SKM-1 (cell line): ENCODE measurements at regions not wholly inside any gene's neighbourhood (a gene's known extent, or its start where the extent isn't known, plus 50 kb on each side); places are given as distances from the start of the nearest gene placed in this dataset.

Source experiments
- DNase-seq: peaks from one replicate; lab custom pipeline; 2025; ENCODE audit not compliant: unreplicated experiment; lab: John Stamatoyannopoulos, UW

DNA sequence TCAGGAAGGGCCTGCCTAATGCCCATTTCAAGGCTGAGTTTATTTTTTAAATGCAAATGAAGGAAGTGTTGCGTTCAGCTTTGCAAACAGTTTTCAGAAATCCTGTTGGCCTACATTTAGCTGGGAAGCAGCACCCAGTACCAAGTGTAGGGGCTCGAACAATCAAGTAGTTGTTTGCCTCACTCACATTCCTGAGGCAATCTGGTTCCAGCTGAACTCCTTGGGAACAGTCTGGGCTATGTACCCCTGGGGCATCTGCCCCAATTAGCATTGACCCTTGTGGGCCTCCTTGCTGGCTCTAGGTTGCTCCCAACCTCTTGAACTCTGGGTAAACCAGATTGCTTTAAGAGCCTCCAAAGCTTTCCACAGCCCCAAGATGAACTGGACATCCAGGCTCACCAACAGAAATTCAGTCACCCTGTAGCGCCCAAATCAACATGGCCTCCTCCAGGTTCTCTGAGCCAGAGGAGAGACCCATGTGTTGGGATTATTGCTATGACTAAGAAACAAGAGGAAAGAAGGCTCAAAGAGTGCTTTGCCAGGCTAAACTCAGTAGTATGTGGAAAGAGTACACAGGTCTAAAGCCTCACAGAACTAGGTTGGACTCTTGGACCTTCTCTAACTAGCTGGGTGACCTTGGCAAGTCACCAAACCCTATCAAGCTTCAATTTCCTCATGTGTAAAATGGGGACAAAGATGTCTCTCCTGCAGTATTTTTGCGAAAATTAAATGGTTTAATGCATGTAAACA, 532.7 kb downstream of the SOX2 start:
- no peak for DNase-seq

DNA sequence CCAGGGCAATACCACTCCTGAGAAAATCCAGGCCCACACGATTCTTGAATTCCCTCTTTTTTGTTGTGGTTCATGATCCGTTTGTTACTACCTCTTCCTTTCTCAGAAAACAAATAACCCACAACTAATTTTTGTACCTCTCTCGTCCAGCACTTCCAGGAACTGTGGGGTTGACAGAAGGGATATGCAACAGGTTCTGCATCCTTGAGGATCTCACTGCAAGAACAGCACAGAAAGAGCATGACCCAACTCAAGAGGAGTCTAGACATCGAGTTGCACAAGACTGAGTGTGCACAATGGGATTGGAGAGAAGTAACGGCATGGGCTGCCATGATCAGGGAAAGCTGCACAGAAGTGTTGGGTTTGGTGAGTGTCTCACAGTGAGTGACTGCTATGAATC, 533.3 kb downstream of the SOX2 start:
- DNase-seq, result no peak

DNA sequence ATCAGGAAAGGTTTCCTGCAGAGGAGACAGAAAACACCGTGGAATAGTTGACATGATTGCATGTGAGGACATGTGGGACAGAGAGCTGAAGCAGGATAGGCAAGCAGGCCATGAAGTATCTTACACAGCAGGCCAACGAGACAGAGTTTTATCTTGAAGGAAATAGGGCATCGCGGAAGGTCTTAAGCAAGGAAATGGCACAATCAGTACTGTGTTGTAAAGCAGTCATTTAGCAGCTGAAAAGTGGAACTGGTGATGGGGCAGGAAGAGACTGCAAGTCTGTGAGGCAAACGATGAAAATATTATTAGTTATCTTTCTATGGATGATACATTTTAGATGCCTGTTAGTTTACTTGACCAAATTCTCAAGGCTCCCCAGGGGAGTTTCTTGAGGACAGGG, 535.1 kb downstream of the SOX2 start:
- DNase-seq, result peak; percentile 68

DNA sequence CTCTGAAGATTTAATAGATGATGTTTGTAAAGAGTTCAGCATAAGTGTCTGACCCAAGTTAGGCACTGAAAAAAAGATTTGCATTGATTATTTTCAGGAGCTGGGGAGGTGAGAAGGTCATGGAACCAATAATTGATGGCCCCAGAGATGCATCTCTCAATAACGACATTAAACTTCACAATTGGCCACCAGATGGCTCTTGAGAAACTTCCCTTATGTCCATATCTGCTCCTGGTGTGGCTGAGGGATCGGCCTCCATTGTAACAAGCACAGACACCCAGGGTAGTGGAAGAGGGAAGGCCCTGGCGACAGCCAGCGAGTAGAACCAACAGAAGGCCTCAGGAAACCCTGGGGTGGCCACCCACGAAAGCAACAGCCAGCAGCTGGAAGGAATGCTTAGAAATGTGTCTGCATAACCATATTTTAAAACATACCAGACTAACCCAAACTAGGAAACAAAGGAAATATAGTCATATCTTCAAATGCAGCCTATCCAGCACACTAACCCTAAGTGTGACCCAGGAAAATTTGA, 536.7 kb downstream of the SOX2 start:
- no peak for DNase-seq

DNA sequence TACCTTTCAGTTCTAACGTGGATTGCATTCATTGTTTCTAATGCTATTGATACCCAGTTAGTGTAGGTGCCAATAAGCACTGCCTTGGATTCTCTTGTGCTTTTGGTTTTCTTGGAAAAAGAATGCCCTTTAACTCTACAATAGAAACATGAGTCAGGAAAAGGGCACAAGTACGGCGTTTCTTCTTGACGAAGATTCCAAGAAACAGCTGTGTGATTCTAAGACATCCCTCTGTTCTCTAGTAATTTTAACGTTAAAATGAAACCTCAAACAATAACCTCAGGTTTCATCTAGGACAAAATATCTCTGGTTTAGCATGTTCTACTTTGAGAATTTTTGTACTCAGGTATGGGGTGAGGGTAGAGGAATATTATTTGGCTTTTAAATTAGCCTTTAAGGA, 540.5 kb upstream of the ATP11B start:
- DNase-seq, result no peak

DNA sequence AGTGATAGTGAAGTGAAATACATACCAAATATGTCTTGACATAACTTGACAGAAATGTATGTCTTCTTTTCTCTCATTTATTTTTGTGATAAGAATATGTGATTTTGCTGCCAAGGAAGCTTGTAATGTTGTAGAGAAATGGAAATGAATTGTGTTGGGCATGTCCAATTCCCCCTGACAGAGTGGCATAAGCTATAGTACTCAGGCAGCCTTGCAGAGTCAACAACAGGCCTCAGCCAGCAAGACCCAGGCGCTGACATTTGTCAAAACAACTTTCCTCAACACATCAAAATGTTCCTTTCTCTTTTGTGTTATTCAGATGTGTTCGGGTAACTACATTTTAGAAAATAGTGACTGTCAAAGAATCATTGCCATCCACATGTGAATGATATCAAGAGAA, 538.1 kb upstream of the ATP11B start:
- no peak for DNase-seq

DNA sequence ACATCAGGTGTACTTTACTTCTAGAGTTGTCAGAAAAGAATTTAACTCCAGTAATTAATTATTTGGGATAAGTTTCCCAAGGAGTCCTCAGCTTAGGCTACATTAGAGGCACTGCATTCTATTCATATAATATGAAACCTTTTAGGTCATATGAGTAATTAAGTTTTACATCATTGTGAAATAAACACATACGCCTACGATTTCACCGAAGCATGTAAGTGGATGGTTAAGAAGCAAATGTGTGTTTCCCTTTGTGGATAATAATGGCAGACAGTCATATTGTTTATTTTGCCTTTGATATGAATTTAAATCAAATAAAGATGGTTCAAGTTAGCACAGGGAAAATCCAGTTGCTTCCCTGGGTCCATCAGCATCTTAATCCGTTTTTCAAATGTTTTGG, 535.9 kb upstream of the ATP11B start:
- no peak for DNase-seq

DNA sequence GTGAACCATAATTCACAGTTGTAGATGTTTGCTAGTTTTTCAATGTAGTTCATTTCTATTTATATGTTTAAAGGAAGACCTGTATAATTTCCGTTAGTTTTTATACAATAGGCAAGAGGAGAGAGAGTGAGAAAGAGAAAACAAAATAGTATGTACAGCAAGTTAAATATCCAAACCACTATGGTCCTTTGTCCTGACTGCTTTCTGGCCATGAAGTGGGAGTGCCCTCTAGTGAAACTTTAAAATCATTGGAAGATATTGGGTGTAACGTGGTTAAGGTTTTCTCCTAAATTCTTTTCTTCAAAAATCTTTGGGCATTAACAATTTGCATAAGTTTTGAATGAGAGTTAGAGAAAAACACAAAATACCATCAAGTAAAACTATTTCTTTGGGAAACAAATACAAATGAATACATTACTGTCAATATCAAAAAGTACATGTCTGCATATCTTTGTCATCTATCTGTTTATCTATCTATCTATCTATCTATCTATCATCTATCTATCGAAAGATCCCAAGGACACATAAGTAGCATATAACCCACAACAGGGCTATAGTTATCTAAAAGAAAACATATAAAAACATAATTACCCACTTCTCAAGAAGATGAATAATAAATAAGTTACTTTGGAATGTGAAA, 534.6 kb upstream of the ATP11B start:
- DNase-seq, result peak; percentile 28

DNA sequence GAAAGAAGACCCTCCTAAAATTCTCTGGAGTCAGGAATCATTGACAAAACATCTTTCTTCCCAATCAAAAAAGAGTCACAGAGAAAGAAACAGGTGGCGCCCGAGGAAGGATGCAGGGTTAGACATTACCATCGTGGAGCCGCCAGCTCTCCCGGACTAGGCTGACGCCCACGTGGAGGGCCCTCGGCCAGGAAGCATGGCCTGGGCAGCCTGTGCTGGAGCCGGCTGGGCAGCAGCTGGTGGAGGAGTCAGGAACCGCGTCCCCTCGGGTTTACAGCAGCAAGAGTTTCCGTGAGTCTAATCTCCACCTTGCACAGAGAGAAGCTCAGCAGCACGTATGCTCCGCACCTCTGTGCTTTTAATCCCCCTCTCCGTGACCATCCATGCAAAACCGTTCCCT, 533.7 kb upstream of the ATP11B start:
- DNase-seq, result no peak

DNA sequence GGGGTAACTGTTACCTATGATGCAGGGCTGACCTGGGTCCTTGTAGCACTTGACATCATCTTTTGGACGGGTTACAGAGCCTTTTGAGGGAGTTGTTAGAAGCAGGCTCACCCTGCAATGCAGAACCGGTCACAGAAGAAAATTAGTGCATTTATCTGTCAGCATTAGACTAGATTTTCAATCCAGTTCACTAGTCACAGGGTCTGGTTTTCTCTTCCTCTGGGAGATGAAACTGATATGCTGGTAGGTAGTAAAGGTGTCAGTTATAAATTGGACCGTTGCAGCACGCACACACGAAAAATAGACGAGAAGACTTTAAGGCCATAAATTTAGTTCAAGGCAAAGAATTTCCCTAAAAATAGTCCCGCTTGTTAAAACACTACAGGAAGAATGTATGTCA, 532.3 kb upstream of the ATP11B start:
- DNase-seq, result no peak

DNA sequence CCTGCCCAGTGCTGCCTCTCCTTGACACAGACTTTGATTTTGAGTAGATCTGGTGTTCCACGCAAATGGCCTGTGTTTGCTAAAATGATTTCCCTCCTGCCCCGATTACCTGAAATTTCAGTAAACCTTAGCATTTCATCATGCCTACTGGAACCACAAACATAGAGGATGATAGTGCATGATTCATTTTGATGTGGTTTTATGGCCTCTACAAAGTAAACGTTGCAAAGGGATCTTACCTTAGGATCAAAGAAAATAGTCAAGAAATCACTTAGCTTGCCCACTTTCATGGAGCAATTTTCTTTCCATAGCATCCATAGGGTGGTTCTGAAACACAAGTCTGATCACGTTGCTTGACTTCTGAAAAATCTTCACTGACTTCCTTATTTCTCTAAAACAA, 524.6 kb upstream of the ATP11B start:
- DNase-seq, result no peak

DNA sequence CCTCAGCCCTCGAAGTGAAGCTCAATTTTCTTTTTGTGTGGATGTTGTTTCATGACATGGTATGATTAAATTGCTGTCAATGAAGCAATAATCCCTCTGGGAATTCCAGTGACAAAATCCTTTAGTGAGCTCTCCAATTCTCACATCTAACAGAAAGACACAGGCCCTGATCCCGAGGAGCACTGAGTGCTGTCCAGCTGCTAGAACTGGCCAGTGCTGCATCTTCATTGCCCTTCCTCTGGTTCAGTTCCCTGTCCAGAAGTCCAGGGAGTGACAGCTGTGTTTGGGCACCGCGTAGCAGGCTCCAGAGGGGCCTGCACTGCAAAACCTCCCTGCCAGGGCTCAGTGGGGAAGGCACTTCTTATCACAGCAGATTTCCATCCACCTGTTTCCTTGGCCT, 516.8 kb upstream of the ATP11B start:
- no peak for DNase-seq

DNA sequence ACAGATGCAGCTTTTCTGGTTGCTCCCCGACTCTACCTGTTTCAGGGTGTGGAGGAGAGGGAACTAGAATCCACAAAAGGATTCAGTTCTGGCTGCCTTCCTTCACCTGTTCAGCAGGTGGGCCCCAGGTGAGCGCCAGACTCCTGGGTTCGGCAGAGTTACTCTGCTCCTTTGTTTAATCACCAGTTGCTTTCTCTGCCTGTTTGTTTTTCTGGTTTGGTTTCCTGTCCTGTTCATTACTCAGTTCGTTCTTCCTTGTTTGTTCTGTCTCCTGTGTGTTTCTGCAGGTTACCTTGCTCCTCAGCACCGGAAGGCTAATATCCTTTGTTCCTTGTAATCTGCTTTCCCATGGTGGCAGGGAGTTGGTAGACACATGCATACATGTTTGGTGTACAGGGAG, 508.5 kb upstream of the ATP11B start:
- DNase-seq, result no peak

DNA sequence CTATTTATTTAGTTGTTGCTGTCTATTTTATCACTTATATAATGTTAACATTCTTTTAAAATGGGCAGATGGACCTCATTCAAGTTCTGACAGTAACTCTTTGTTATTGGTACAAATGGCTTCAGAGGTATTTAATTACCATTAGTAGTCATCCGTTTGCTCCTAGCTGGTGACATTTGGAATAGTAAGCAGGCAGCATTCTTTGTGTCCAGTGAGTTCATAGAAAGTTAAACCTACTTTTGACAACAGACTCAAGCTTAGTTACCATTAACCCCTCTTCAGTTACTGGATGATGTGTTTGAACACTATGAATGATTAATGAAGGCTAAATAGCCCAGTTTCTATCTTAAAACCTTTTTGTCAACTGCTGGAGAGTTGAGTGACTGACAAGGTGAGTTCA, 500.7 kb upstream of the ATP11B start:
- DNase-seq, result no peak

DNA sequence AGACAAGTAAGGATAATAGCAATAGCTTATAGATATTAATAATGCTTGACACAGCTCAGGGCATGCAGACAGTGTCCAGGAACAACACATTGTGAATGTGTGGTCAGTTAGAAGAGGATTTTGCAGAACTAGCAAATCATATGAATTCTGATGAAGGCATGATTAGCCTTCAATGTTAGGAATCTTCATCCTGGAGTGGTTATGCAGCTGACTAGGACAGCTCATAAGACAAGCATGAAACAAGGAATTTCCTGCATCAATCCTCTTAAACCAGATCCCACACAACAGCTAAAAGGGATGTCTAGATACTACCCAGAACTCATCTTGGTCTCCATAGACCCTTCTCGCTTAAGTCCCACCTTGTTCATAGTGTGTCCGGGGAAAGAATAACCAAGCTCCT, 499.0 kb upstream of the ATP11B start:
- DNase-seq, result no peak

DNA sequence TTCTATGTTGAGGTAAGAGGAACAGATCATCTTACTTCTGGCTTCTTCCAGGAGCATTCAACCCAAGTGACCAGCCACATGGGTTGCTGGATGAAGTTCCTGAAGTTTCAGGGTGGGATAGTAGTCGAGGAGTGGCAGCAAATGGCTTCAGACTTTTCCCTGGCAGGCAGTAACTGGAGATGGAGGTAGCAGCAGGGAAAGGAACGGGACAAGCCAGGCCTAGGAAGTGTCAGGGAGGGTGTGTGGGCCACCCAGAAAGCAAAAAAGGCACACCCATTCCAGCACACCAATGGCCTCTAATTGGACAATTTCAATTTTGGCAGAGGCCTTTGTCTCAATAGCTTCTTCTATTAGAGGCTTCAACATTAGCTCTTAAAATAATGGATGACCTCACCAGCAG, 498.6 kb upstream of the ATP11B start:
- DNase-seq, result no peak

DNA sequence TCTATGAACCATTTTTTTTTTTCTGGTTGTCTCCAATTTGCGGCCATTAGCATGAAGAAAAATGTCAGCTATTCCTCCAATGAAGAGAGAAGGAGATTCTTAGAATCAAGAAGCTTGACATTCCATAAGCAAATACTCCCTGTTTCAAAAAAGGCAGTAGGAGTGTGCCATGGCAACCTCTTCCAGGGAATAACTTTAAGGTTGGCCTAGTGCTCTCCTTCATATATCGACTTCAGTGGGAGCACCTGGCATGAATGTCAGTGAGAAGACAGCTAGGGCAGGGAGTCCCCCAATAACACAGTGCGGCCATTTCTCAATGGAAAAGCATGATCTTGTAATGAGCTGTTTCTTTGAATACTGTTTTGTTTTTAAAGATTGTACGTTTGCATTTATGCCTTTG, 493.0 kb upstream of the ATP11B start:
- no peak for DNase-seq

DNA sequence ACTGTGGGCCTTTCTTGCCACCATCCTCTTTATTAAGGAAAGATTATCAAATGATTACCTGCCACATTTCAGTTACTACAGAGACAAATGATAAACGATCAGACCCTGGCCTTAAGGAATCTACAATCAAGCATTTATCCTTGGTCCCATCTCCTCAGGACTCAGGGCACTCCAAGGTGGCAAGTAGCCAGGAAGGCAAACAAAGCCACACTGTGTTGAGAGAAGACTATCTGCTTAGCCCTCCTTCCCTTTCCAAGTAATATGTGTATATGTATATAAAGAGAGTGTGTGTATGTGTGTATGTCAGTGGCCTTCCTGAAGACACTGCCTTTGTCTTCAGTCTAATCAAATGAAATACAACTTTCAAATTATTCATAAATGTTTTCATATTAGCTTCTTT, 490.1 kb upstream of the ATP11B start:
- no peak for DNase-seq

DNA sequence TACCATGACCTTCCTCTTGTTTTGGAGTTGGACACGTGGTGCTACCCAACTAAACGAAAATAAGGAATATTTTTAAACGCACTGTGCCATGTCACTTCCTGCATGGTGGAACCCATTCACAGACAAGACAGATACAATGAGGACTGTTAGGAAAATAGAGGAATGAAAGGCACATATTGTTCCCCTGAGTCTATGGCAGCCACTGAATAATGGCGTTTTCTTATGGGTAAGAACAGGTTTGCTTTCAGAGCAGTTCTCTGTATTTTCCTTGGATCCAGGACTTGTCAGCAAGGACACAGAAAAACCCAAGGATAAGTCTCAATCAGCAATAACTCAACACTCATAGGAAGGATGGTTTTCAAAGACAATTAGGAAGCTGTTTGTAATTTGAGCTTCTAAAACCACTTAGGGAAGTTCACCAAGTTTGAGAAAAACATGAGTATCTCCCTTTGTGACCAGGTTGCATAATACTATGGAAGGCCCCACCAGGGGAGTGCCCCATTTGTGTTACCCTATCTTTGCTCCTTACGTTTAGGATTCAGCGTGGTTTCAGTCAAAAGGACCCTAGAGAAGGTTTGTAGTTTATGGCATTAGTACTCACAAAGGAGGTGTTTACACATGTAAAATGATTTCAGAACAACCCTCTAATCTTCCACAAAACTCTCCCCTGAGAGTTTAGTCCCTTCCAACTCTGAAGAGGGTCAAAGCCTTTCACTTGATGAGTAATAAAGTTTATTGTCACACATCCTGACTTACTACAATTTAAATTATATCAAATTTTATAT, 487.2 kb upstream of the ATP11B start:
- no peak for DNase-seq

DNA sequence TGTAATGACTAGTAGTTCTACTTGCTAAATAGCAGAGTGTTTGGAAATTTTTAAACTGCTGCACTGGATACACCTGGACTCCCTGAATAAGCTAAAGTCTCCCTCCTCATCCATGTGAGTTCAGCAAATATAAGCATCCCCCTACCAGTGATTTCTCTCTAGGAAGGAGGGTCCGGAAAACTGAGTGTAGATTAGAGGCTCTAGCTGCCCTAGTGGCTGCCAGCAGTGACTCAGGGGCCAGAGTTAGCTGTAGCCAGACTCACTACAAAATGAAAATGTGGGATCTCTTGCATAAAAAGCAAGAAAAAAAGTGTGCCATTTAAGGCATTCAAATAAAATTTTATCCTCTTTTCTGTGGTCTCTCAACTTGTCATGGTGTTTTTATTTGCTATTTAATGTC, 485.0 kb upstream of the ATP11B start:
- DNase-seq, result no peak

DNA sequence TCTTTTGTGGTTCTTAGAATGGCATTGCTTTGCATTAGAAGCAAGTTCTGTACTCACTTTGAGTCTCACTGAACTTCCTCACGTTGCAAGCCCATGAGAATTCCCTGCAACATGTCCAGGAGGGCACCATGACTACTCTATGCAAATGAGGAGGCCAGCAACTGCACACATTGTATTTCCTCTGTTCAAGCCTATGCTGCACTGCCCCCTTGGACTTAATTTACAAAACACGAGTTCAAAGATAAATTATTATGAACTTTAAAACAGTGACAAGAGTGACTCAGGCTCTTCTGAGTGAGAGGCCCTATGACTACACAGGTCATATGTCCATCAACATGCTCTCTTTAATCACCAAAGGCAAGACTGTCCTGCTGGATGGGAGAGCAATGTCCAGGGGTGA, 484.2 kb upstream of the ATP11B start:
- DNase-seq, result no peak

DNA sequence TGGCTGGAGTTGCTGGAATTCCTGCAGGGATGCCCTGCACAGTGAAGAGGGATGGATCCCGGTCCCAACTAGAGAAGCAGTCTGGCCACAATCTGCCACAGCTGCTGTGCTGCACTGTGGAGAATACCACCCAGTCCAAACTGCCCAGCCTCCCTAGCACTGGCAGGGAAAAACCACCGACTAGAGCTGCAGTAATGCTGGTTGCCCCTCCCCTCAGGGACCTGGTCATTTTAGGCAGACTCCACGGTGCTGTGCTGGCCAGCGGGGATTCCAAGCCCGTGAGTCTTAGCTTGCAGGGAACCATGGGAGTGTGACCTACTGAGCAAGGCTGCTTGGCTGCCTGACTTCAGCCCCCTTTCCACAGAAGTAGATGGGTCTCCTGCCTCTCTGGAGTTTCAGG, 478.0 kb upstream of the ATP11B start:
- no peak for DNase-seq
